Parathyroid adenoma (tissue), 2 donors: ENCODE measurements at regions not wholly inside any gene's neighbourhood (a gene's known extent, or its start where the extent isn't known, plus 50 kb on each side); places are given as distances from the start of the nearest gene placed in this dataset.

Experiments used
- H2AFZ ChIP-seq: fragments of 300-600 bp; sonication (generic); one replicate; pipeline ENCODE4 v1.7.0; 2017; ENCODE audit warnings: antibody characterized with exemption, mild to moderate bottlenecking
- H3K27ac ChIP-seq: fragments of 300-600 bp; sonication (generic); one replicate; pipeline ENCODE4 v1.7.0; 2017
- H3K27me3 ChIP-seq: fragments of 300-600 bp; sonication (generic); one replicate; pipeline ENCODE4 v1.7.0; 2017; ENCODE audit warnings: low read length; ENCODE audit not compliant: control insufficient read depth, insufficient read depth
- H3K36me3 ChIP-seq: fragments of 300-600 bp; sonication (generic); one replicate; pipeline ENCODE4 v1.7.0; 2017; ENCODE audit warnings: low read length; ENCODE audit not compliant: control insufficient read depth, insufficient read depth
- H3K4me1 ChIP-seq: fragments of 300-600 bp; sonication (generic); one replicate; pipeline ENCODE4 v1.7.0; 2017; ENCODE audit warnings: control low read depth
- H3K4me2 ChIP-seq: fragments of 300-600 bp; sonication (generic); one replicate; pipeline ENCODE4 v1.7.0; 2017; ENCODE audit warnings: low read length
- H3K4me3 ChIP-seq: fragments of 300-600 bp; sonication (generic); one replicate; pipeline ENCODE4 v1.7.0; 2017; ENCODE audit warnings: low read depth, low read length
- H3K79me2 ChIP-seq: fragments of 300-600 bp; sonication (generic); one replicate; pipeline ENCODE4 v1.7.0; 2017; ENCODE audit warnings: control low read depth
- H3K9ac ChIP-seq: fragments of 300-600 bp; sonication (generic); one replicate; pipeline ENCODE4 v1.7.0; 2017; ENCODE audit warnings: mild to moderate bottlenecking
- H3K9me3 ChIP-seq: fragments of 300-600 bp; sonication (generic); one replicate; pipeline ENCODE4 v1.7.0; 2017; ENCODE audit warnings: low read length; ENCODE audit not compliant: control insufficient read depth
- CTCF ChIP-seq: fragments of 300-600 bp; sonication (generic); IDR thresholded peaks from one replicate; pipeline ENCODE4 v1.7.0; 2017; ENCODE audit warnings: antibody characterized with exemption, mild to moderate bottlenecking
- donor health status: primary hyperparathyroidism.

- Histone ChIP-seq H3K36me3 (no peaks in the 10 kb centered on the region), H3K4me3 (no peak overlapping the region), H3K9ac (no peak overlapping the region), H3K27me3 (no peaks in the 10 kb centered on the region), H3K79me2 (no peaks in the 10 kb centered on the region), H3K9me3 (no peaks in the 10 kb centered on the region), H3K4me1 (no peaks in the 10 kb centered on the region), H3K27ac (no peak overlapping the region), H3K4me2 (no peak overlapping the region), H2AFZ (no peak overlapping the region)
- no peak for TF ChIP-seq CTCF
Observed at GRCh38 chr4:174172274-174172673, 111.2 kb downstream of the FBXO8 start.

GRCh38 chr4:174170906-174171305, 112.6 kb downstream of the FBXO8 start:
- no peak overlapping the region for H3K4me2 ChIP-seq
- H3K4me1 ChIP-seq, result no peaks in the 10 kb centered on the region
- no peak for TF ChIP-seq CTCF

GRCh38 chr4:174170091-174170490, 113.4 kb downstream of the FBXO8 start:
- no peaks in the 10 kb centered on the region for H3K27me3 ChIP-seq
- H3K36me3 ChIP-seq, result no peaks in the 10 kb centered on the region
- no peaks in the 10 kb centered on the region for H3K4me1 ChIP-seq
- no peak overlapping the region for H3K4me2 ChIP-seq
- no peak overlapping the region for H2AFZ ChIP-seq
- H3K9ac ChIP-seq, result no peak overlapping the region
- no peaks in the 10 kb centered on the region for H3K9me3 ChIP-seq
- TF ChIP-seq CTCF, result no peak
- no peaks in the 10 kb centered on the region for H3K79me2 ChIP-seq
- H3K27ac ChIP-seq, result no peak overlapping the region
- no peak overlapping the region for H3K4me3 ChIP-seq

More at GRCh38 chr4:174170906-174171305, 112.6 kb downstream of the FBXO8 start:
- no peaks in the 10 kb centered on the region for H3K79me2 ChIP-seq
- no peak overlapping the region for H3K27ac ChIP-seq
- no peaks in the 10 kb centered on the region for H3K9me3 ChIP-seq
- no peak overlapping the region for H2AFZ ChIP-seq
- H3K4me3 ChIP-seq, result no peak overlapping the region
- H3K9ac ChIP-seq, result no peak overlapping the region
- no peaks in the 10 kb centered on the region for H3K36me3 ChIP-seq
- no peaks in the 10 kb centered on the region for H3K27me3 ChIP-seq

- Histone ChIP-seq H3K9ac (no peak overlapping the region), H3K27me3 (no peaks in the 10 kb centered on the region), H2AFZ (no peak overlapping the region), H3K4me3 (no peak overlapping the region), H3K4me1 (no peaks in the 10 kb centered on the region), H3K9me3 (no peaks in the 10 kb centered on the region), H3K79me2 (no peaks in the 10 kb centered on the region), H3K36me3 (no peaks in the 10 kb centered on the region), H3K27ac (no peak overlapping the region), H3K4me2 (no peak overlapping the region)
- TF ChIP-seq CTCF, result no peak
Observed at GRCh38 chr4:174157106-174157607, 126.3 kb downstream of the FBXO8 start.

GRCh38 chr4:174156239-174156826, 127.1 kb downstream of the FBXO8 start:
- Histone ChIP-seq H3K27ac (no peak overlapping the region), H3K9ac (no peak overlapping the region), H3K4me3 (no peak overlapping the region)

More at GRCh38 chr4:174156239-174156826, 127.1 kb downstream of the FBXO8 start:
- peak; percentile 19 for TF ChIP-seq CTCF
- Histone ChIP-seq H3K4me1 (no peaks in the 10 kb centered on the region), H3K9me3 (no peaks in the 10 kb centered on the region), H3K79me2 (no peaks in the 10 kb centered on the region), H3K4me2 (no peak overlapping the region), H3K27me3 (no peaks in the 10 kb centered on the region), H2AFZ (no peak overlapping the region), H3K36me3 (no peaks in the 10 kb centered on the region)
